GM12873 (cell line): ENCODE measurements at regions not wholly inside any gene's neighbourhood (a gene's known extent, or its start where the extent isn't known, plus 50 kb on each side); places are given as distances from the start of the nearest gene placed in this dataset.

ENCODE experiments used
- TF ChIP-seq, protein P1 (sequence below): IDR thresholded peaks from 2 replicates; pipeline ENCODE4 v1.5.1; 2012; ENCODE audit warnings: low read depth, mild to moderate bottlenecking, moderate library complexity, low read length, control low read depth; ENCODE audit not compliant: insufficient read depth; ENCODE audit errors: missing control alignments

DNA sequence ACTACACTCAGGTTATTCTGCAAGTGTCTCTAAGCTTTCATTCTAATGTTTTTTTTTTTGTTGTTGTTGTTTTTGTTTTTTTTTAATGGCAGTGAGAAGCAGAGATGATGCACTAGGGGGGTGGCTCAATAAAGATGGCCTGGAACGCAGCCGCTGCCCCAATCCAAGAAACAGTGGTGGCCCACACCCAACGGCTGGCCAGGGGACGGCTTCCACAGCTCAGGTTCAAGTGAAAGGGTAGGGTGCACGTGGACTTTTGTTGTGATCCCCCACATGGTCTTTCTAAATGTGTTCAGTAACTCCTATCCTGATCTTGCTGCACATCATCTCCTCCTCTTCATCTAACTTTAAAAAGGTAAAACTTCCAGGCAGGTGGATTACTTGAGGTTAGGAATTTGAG, 190.1 kb downstream of the NDUFA10 start:
- TF ChIP-seq, protein P1, sequence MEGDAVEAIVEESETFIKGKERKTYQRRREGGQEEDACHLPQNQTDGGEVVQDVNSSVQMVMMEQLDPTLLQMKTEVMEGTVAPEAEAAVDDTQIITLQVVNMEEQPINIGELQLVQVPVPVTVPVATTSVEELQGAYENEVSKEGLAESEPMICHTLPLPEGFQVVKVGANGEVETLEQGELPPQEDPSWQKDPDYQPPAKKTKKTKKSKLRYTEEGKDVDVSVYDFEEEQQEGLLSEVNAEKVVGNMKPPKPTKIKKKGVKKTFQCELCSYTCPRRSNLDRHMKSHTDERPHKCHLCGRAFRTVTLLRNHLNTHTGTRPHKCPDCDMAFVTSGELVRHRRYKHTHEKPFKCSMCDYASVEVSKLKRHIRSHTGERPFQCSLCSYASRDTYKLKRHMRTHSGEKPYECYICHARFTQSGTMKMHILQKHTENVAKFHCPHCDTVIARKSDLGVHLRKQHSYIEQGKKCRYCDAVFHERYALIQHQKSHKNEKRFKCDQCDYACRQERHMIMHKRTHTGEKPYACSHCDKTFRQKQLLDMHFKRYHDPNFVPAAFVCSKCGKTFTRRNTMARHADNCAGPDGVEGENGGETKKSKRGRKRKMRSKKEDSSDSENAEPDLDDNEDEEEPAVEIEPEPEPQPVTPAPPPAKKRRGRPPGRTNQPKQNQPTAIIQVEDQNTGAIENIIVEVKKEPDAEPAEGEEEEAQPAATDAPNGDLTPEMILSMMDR = no peak

DNA sequence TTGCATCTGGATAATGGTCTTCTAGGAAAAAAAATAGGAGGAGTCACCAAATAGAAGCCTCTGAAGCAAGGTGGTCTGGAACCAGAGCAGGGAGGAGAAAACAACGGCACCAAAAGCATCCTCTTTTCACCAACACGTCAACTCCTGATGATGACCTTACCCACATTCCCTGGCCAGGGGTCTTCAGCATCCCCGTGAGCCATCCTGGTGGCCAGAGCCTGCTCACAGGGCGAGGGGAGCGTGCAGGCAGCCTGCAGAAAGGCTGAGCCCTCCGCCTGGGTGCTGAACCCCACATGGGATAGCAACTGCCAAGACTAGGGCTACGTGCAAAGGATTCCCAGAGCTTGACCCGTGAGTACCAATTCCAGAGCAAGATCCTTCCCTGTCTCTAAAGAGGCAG, 191.0 kb downstream of the NDUFA10 start:
- TF ChIP-seq, protein P1 = no peak

DNA sequence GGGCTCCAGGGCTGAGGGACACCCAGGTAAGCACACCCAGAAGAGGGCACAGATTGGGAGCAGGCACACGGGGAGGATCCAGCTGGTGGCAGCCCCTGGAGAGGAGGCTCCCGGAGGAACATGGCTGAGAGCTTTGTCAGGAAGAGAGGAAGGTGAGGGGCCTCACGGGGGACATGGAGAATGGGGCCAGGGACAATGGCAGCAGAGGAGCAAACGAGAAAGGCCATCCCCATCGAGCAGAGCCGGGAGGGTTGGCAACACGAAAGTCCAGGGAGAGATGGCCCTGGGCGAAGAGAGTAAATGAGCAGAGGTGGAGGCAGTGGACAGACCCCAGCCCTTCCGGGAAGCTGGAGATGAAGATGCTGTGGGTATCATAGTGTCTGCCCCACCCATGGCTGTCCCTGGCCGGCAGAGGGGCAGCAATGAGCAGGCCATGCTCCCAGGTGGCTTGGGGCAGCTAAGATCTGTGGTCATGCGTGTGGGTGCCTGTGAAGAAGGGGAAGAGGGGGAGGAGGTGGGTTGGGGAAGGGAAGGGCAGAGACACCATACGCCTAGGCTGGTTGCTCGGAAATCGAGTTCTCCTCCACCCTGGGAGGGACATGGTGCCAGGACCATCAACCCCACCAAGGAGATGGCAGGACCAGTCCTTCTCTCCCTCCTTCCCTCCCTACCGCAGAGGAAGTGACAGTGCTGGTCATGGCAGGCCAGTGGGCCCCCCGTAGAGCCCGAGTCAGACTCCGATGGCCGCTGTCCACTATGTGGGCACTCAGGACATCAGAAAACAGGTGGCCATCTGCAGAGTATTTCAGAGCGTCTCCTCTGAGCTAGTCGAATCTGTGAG, 191.7 kb downstream of the NDUFA10 start:
- TF ChIP-seq, protein P1 = no peak

DNA sequence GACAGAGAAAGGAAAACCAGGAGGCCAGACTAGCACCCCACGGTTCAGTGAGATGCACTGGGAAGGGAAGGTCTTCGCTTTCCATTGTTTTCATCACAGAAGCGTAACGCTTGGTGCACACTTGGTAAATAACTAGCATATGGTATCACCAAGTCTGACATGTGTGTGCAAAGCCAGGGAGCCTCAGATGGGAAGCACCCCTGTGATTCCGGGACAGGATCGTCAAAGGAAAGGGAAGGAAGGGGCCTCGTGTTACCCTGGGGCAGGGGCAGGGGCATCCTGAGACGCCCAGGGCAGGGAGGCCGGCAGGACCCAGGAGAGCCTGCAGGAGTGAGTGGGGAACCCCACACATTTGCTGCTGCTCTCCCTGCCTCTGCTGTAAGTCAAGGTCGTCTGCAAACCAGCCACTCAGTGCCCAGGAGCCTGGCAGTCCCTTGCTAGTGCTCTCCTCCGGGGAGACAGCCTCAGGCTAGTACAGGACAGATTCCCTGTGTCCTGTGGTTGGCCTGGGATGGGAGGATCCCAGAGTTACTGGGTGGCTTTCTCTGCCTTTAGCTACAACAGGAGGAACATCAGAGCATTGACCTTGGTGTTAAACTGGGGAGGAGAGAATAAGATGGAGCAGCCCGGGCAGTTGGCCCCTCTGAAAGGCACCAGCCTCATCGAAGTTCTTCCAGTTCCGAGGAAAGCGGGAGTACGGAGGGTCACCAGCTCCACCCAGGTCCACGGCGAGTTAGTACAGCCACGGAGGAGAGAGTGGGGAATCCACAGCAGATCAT, 192.5 kb downstream of the NDUFA10 start:
- TF ChIP-seq, protein P1 = no peak

DNA sequence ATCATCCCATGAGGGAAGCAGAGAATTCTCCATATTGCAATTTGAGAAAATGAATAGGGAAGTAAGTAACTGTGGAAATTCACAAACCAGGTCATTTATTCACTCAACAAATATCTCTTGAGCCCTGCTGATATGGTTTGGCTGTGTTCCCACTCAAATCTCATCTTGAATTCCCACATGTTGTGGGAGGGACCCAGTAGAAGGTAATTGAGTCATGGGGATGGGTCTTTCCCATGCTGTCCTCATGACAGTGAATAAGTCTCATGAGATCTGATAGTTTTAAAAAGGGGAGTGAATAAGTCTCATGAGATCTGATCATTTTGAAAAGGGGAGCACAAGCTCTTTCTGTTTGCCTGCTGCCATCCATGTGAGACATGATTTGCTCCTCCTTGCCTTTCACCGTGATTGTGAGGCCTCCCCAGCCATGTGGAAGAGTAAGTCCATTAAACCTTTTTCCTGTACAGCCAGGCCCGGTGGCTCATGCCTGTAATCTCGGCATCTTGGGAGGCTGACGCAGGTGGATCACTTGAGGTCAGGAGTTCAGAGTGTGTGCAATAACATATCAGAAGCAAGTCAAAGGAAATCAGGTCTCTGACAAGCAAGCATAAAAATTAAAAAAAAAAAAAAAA, 193.2 kb downstream of the NDUFA10 start:
- TF ChIP-seq, protein P1 = no peak

DNA sequence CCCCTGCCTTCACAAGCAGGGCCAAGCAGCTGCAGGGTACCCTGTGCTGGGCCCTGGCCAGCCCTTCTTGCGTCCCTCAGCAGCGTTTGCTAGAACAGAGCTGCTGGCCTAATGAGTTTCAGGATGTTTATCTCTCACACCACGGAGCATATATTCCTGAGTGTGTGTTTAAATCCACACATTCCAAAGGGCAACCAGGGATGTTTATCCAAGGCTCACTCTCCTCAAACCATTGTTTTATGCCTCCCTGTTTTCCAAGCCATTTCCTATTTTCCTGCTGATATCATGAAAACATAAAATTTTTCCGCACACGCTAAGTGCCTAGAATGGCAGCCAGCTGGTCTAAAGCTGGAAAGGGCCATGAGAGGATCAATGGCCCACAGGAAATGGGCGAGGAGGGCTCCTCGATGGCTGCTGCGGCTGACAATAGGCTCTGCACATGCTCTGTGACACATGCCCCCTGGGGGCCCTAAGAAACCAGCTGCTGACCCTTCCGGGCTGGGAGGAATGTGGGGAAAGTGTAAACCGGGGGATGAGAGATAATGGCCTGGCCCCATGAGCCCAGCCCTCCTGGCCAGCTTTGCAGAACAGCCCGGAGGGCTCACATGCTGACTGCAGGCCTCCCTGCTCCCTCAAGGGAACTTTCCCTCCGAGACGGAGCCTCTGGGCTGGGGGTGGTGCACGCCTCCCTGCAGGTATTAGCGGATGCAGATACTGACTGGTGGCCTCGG, 194.0 kb downstream of the NDUFA10 start:
- TF ChIP-seq, protein P1 = no peak
